T47D (cell line): ENCODE measurements at regions not wholly inside any gene's neighbourhood (a gene's known extent, or its start where the extent isn't known, plus 50 kb on each side); places are given as distances from the start of the nearest gene placed in this dataset.

Experiments
- DNase-seq, 2 experiments: peaks; one replicate each; pipeline versions ENCODE4 v3.0.0 to v3.0.0-alpha.2; 2011 to 2012; ENCODE audit warnings: low read depth in 1 of 2, low spot score in 1 of 2
- JUND ChIP-seq: IDR thresholded peaks from 2 replicates; pipeline ENCODE4 v1.6.1; 2012; ENCODE audit warnings: low read depth
- in situ Hi-C: cut with HindIII; loops from 2 replicates; pipeline ENCODE4 v1.10.0; 2016; ENCODE audit warnings: low sequenced_read_pairs, low pct_unique_long_range_greater_than_20kb

DNA sequence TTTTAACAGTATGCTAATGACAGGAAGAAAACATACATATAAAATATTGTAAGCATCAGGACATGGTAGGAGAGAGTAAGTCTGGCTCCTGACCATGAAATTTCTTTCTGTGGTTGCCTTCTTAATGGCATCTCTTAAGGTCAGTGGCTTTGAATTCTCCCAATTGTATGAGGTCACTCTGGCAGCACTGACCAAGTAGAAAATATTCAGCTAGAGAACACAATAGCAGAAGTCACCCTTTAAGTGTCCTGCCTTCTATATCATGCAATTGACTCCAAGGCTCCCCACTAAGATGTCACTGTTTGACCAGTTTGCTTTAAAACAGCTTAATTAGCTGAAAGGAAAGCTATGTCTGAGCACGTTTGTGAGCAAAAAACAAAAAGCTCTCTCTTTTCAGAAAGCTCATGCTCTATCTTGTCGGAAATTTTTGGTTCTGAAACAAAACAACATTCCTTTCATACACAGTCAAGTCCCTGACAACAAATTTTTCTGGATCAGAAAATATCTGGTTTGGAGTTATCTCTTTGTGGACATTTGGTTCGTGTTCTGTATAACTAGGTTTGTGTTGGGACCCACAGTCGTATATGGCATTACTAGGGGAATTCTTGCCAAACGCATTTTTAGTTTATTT is 120.9 kb upstream of the IFNGR1 start:
- DNase-seq: no peak
- no peak for TF ChIP-seq JUND
- in situ Hi-C loops: no loop called here

DNA sequence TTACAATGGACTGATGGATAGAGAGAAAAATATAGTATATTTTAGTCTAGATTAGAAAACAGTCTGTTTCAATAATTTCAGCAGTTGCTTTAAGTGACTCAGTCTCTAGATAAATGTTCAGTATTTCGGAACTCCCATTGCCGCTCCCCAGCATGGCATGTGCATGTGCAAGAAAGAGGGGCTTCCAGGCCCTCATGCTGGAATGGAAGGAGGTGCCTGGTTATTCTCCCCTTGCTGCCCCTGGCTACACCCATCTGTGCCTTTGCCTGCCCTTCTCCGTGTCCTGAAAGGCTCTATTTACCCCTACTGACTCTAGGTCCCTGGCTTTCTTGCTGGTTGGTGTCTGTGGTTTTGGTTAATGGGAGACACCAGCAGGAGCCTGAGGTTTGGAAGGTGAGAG is 115.7 kb upstream of the IFNGR1 start:
- no peak for DNase-seq
- in situ Hi-C loops: no loop called here
- TF ChIP-seq JUND: no peak

DNA sequence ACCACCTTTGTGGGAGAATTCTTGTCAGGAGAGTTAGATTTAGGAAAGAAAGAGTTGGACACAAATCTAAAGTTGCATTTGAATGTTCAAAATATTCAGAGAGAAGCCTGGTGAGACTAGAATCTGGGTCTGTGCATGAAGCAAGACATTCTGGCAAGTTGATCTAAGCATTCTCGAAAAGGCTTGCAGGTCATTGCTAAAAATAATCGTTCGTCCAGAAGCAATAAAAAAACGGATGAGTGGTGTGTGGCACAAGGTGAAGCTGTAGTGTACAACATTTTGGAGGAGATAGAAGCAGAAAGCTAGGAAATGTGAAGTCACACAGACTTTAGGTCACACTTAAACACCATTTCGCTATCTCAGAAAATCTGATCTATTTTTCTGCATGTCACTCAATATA is 114.9 kb upstream of the IFNGR1 start:
- TF ChIP-seq JUND: no peak
- in situ Hi-C loops: no loop called here
- no peak for DNase-seq

DNA sequence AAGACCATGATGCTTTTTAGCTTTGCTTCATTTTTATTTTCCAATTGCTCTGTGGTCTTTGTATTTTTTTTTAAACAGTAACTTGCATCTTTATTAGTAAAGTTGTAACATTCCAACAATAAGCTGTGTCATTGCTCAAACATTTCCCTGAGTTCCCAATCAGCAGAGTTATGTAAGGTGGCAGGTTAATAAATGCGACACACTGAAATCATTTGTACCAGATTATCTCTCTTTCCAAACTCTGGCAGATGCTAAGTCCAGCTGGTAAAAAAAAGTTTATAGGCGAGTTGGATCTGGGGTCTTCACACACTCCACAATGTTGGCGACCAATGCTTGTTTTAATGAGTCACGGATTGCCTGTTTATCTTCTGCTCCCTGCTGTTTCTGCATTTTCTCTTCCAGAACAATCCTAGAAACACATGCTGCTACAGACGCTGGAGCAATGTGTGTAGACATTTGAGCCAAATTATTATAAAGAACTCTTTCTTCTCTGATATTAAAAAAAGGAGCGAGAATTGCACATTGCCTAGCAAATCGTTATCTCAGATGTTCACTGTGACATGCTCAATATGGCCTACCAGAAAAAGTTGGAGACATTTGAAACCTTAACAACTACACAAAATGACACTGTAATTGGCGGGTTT is 113.6 kb upstream of the IFNGR1 start:
- no peak for DNase-seq
- in situ Hi-C loops: no loop called here
- no peak for TF ChIP-seq JUND

DNA sequence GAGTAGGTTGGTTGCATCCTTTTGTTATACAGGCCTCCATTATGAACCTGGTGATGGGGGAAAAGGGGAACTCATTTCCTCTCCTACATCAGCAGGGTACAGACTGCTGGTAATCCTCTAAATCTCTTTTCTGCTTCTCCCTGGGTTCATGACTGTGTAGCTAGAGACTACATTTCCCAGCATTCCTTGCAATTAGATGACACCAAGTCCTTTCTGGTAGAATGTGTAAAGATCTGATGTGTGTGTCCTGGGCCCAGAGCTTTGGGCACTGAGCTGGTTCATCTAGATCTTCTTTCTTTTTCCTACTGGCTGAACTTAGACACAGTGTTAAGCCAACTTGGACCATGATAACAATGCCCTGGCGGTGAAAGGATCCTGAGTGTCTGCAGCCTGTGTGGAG is 104.7 kb upstream of the IFNGR1 start:
- no peak for DNase-seq
- no peak for TF ChIP-seq JUND
- in situ Hi-C loops: no loop called here

DNA sequence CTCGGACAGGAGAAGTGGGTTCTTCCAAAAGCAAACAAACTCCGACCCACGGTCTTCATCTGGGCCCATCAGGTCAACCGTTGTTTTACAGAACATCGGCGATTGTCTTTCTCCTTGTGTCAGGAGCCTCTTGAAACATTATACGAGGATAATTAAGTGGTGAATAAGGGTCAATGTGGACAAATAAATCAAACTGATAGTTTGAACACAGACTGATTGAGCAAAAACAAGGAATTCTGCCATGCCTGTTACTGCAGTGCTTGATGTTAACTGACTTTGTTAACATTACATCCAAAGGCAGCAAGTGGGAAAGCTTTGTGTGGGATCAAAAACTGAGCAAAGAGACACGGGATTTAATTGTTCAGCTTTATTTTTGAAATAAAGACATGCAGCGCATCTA is 101.1 kb upstream of the IFNGR1 start:
- in situ Hi-C loops: no loop called here
- DNase-seq: no peak
- no peak for TF ChIP-seq JUND

DNA sequence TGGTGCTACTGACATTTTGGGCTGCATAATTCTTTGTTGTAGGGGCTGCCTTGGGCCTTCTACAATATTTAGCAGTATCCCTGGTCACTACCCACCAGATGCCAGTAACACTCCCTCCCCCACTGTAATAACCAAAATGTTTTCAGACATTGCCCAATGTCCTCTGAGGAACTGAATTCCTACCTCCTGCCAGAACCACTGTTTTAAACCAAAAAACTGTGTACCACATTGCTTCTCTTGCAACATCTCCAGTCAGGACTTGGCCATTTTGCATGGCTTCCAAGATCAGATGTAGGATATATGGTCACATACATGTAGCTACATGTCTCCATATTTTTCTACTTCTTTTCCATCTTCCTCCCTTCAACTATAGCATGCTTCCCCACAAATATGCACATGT is 97.4 kb upstream of the IFNGR1 start:
- TF ChIP-seq JUND: no peak
- in situ Hi-C loops: no loop called here
- no peak for DNase-seq

DNA sequence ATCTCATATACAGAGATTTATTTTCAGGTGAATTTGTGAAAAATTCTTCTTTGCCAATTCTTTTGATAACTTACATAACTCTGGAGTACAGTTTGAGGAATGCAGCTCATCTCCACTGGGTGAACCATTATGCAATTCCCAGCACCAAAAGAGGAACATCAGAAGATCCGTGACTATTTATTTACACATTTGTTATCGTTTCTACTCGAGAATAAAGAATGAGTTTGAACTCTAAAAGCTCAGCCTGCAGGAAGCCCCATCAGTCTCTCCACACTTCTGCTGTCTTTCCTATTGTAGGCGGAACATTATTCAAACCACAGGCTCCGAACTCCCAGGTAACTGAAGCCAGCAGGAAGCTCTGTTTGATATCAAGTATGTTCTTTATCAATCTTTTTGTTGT is 95.9 kb upstream of the IFNGR1 start:
- in situ Hi-C loops: no loop called here
- DNase-seq: no peak
- no peak for TF ChIP-seq JUND

DNA sequence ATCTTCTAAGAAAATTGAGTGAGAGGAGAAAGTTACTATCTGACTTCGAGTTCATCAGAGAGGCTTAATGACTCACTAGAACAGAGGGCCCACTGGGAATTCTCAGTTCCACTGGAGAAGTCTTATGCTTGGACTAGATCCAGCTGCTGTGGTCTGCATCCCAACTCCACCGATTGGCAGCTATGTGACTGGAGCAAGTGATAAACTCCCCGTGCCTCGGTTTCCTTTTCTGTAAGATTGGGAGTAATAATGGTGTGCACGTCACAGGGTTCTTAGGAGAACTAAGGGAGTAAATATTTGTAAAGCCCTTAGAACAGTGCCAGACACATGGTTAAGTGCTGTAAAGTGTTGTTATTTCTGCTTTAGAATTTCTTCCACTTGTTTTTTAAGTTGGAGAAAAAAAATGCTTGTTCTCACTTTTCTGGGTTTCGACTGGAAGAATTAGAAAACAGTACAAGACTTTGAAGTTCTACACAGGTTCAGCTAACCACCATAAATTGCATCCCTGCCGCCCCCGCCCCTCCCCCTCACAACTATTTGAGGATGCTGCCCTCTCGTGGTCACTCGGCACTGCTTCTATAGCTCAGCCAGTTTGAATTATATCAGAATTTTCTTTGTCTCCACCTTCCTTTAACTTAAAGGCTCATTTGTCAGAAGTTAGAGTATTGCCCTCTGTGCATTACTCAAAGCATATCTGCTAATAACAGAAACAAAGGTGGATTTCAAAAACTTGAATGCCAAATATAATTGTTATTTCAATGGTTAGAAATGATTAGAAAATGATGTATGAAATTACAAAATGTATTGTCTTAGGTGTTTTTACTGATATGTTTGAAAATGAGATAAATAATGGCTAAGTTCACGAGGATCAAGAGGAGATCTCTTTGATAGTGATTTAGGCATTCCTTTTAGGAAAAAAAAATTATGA is 95.0 kb upstream of the IFNGR1 start:
- TF ChIP-seq JUND: no peak
- in situ Hi-C loops: no loop called here
- DNase-seq: peak; percentile 12 to 68

DNA sequence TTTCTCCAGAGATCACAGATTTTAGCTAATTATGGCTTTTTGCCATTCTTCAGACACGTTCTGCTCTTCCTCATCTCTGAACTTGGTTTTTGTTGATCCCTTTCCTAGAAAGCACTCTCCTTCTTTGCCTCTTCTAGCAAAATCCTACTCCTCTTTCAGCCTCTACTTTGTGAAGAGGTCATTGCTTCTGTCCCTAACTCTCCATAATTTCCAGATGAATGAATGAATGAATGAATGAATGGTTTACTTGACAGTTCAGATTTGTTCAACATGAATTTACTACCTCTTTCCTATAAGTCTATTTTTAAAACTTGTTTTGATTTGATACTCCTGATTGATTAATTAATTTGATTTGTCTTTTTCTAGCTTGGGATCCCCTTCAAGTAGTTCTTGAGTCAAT is 94.0 kb upstream of the IFNGR1 start:
- no peak for TF ChIP-seq JUND
- DNase-seq: no peak
- in situ Hi-C loops: no loop called here

DNA sequence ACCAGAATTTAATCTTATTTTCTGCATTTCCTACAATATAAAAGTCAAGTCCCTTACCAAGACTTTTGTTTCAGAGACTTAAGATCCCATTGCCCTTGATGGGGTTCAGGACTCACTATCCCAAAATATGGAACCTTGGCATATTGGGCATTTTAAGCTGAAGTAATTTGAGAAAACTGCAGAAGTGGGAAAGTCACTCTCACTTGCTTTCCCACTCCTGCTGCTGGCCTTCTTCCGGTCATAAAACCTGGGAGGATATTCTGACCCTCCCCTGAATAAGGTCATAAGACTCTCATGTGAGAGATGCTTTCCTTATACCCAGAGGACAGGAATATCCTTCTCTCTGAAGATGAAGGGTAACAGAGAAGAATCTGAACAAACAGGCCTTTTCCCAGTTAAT is 92.8 kb upstream of the IFNGR1 start:
- no peak for DNase-seq
- in situ Hi-C loops: no loop called here
- no peak for TF ChIP-seq JUND

DNA sequence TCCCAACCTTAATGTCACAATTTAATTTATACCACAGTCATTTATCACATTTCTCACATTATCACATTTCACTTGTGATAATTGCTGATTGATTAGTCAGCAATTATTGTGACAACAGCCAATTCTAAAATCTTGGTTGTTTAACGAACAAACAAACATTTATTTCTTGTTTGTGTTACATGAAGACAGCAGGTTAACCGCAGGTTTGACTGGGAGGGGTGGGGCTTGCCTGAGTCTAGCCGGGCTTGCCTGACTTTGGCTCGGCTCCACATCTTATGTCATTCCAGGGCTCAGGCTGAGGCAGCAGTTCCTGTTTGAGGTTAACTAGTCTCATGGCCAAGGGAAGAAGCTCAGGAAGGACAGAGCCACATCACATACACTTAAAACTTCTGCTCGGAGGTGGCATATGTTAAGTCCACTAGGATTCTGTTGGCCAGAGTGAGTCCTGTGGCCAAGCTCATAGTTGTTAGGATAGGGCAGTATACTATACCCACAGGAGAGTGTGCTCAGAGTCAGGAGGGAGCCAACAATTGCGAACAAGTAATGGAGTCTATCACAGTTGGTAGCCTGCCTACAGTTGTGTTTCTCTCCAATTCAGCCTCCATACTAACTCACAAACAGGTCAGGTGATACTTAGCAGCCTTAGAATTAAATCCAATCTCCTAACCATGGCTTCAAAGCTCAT is 90.0 kb upstream of the IFNGR1 start:
- no peak for TF ChIP-seq JUND
- peak; percentile 10 to 81 for DNase-seq
- in situ Hi-C loops: no loop called here
